LNCaP clone FGC (cell line): ENCODE measurements at regions not wholly inside any gene's neighbourhood (a gene's known extent, or its start where the extent isn't known, plus 50 kb on each side); places are given as distances from the start of the nearest gene placed in this dataset.

Experiments
- DNase-seq: peaks from one replicate; pipeline ENCODE4 v3.0.0-alpha.2; 2011; ENCODE audit warnings: low read depth
- H3K4me3 ChIP-seq: 2 replicates; pipeline ENCODE4 v1.5.1; 2011; ENCODE audit warnings: mild to moderate bottlenecking, low read depth, low read length, control low read depth
- TF ChIP-seq, protein P1 (sequence below): IDR thresholded peaks from 2 replicates; pipeline ENCODE4 v1.5.1; 2012; ENCODE audit warnings: mild to moderate bottlenecking; ENCODE audit not compliant: control insufficient read depth, insufficient read depth; ENCODE audit errors: extremely low read depth

DNA sequence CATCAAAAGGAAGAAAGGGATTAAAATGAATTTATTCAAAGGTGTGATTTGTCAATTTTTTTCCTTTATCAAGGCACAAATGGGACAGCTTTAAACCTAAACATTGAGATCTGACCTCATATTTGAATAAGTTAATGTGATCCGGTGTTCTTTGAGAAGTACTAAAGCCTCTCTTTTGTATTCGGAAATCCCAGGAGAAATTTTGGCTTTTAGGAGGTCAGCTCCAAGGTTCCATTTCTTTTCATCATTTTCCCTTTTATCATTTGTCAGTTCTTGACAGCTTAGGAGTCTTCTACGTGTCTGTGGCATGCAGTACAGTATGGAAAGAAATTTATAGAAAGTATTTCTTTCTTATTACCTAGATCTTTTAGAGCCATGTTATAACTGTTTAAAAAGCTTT is 873.4 kb upstream of the CDH8 start:
- no peak overlapping the region for H3K4me3 ChIP-seq
- TF ChIP-seq, protein P1, sequence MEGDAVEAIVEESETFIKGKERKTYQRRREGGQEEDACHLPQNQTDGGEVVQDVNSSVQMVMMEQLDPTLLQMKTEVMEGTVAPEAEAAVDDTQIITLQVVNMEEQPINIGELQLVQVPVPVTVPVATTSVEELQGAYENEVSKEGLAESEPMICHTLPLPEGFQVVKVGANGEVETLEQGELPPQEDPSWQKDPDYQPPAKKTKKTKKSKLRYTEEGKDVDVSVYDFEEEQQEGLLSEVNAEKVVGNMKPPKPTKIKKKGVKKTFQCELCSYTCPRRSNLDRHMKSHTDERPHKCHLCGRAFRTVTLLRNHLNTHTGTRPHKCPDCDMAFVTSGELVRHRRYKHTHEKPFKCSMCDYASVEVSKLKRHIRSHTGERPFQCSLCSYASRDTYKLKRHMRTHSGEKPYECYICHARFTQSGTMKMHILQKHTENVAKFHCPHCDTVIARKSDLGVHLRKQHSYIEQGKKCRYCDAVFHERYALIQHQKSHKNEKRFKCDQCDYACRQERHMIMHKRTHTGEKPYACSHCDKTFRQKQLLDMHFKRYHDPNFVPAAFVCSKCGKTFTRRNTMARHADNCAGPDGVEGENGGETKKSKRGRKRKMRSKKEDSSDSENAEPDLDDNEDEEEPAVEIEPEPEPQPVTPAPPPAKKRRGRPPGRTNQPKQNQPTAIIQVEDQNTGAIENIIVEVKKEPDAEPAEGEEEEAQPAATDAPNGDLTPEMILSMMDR, result no peak
- DNase-seq, result no peak

- TF ChIP-seq, protein P1, result no peak
- DNase-seq, result no peak
- no peak overlapping the region for H3K4me3 ChIP-seq
Measured at GRCh38 chr16:62907562-62907961, 871.3 kb upstream of the CDH8 start.

GRCh38 chr16:62903961-62904502 is 867.8 kb upstream of the CDH8 start:
- no peak overlapping the region for H3K4me3 ChIP-seq
- TF ChIP-seq, protein P1, result no peak
- DNase-seq, result no peak

DNA sequence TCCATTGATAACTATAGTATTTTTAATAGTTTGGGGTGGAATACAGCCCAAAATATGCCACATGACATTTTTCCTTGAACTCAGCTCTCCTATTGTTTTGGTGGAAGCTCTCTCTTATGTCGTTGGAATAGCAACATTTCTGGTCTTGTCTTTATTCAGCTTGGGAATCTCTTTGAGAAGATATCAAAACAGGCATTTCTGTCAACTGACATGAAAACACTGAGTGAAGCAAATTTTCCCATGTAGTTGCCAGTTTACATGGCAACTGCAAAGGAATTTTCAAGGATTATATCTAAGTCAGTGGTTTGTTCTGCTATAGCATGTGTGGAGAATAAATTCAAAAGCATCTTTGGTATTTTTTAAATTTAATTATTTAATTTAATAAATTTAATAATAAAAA is 863.5 kb upstream of the CDH8 start:
- TF ChIP-seq, protein P1, result no peak

GRCh38 chr16:62889097-62889496 is 852.9 kb upstream of the CDH8 start:
- no peak overlapping the region for H3K4me3 ChIP-seq
- TF ChIP-seq, protein P1, result no peak
- DNase-seq, result no peak

More for the DNA sequence above, 863.5 kb upstream of the CDH8 start:
- DNase-seq, result no peak
- no peak overlapping the region for H3K4me3 ChIP-seq

DNA sequence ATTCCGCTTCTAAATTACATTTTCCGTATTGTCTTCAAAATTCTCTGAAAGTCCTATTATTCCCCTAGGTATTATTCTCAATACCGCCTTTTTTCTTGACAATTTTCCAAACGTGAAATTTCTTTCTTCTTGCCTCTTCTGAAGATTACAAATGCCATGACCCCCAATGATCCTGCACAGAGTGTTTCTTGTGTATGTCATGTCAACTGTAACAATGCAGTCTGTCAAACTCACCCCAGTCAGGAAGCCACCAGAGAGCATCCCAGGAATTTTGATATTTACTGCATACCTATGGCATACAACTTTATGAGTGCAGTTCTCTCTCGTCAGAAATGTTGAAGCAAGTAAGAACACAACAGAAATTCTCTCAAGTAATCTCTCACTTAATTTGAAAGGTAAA is 847.3 kb upstream of the CDH8 start:
- H3K4me3 ChIP-seq, result no peak overlapping the region
- no peak for DNase-seq
- TF ChIP-seq, protein P1, result no peak

DNA sequence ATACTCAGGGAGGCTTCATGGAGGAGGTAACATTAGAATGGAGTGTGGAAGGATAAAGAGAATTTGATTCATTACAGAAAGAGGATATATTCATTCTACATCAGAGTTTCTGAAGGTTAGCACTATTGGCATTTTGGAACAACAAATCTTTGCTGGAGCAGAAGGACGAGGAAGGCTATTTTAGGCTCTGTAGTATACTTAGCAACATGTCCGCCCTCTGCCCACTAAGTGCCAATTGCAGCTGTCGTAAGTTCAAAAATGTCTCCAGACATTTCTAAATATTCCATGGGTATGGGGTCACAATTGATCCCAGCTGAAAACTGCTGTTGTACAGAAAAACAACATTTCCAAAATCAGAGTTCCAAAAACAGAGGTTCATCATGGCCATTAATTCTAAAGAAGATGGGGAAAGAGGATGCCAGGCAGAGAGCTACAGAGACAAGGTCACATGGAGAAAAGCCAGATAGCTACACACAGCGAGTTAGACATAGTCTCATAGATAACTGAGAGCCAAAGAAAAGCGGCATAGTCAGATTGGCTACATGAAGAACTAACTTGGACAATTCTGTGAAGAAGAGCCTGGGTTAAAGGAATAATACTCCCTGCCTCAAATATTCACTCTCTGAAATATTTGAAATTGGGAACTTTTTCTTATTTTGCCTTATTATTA is 846.4 kb upstream of the CDH8 start:
- no peak overlapping the region for H3K4me3 ChIP-seq
- no peak for DNase-seq
- TF ChIP-seq, protein P1, result no peak
